ENCODE measurements at regions not wholly inside any gene's neighbourhood (a gene's known extent, or its start where the extent isn't known, plus 50 kb on each side); places are given as distances from the start of the nearest gene placed in this dataset.

GRCh38 chr11:80118073-80118472 lies 677.2 kb upstream of the TENM4 start:
- Histone ChIP-seq H3K79me2 (no peaks in the 10 kb centered on the region), H3K4me2 (no peak overlapping the region), H2AFZ (no peak overlapping the region), H4K20me1 (ENCODE audit: insufficient read depth, poor library complexity, severe bottlenecking) (no peaks in the 10 kb centered on the region), H3K4me3 (no peak overlapping the region), H3K9me2 (replicated peaks; ENCODE audit: insufficient read depth) (no peaks in the 10 kb centered on the region), H3K4me1 (ENCODE audit: insufficient read depth) (no peaks in the 10 kb centered on the region), H3K27me3 (no peaks in the 10 kb centered on the region), H3K36me3 (replicated peaks; ENCODE audit: insufficient read depth, low read depth) (no peaks in the 10 kb centered on the region), H3K9me3 (ENCODE audit: low read depth) (no peaks in the 10 kb centered on the region), H3K27ac (no peak overlapping the region)
- DNase-seq (ENCODE audit: low spot score) = no peak
- TF ChIP-seq CTCF (IDR thresholded peaks at IDR 0.05; ENCODE audit: poor library complexity) (no peak), EZH2 (IDR thresholded peaks at IDR 0.05; ENCODE audit: borderline replicate concordance) (no peak), EZH2phosphoT487 (IDR thresholded peaks at IDR 0.05; ENCODE audit: low read depth, severe bottlenecking, unreplicated experiment) (no peak)
- WGBS (ENCODE audit: low lambda C conversion rate, missing lambda C conversion rate) = 87% methylated on average over 2 of the region's 2 CpGs

GRCh38 chr11:80116796-80117195 lies 676.0 kb upstream of the TENM4 start:
- no peaks in the 10 kb centered on the region for H4K20me1 ChIP-seq (ENCODE audit: insufficient read depth, poor library complexity, severe bottlenecking)
- H3K79me2 ChIP-seq = no peaks in the 10 kb centered on the region
- no peak overlapping the region for H3K4me3 ChIP-seq
- no peaks in the 10 kb centered on the region for H3K9me2 ChIP-seq (replicated peaks; ENCODE audit: insufficient read depth)
- no peak for DNase-seq (ENCODE audit: low spot score)
- H3K9me3 ChIP-seq (ENCODE audit: low read depth) = no peaks in the 10 kb centered on the region
- no peaks in the 10 kb centered on the region for H3K27me3 ChIP-seq
- H3K4me2 ChIP-seq = no peak overlapping the region
- H3K36me3 ChIP-seq (replicated peaks; ENCODE audit: insufficient read depth, low read depth) = no peaks in the 10 kb centered on the region
- H2AFZ ChIP-seq = no peak overlapping the region
- 84% methylated on average over 3 of the region's 3 CpGs for WGBS (ENCODE audit: low lambda C conversion rate, missing lambda C conversion rate)
- H3K27ac ChIP-seq = no peak overlapping the region
- no peaks in the 10 kb centered on the region for H3K4me1 ChIP-seq (ENCODE audit: insufficient read depth)
- TF ChIP-seq EZH2phosphoT487 (IDR thresholded peaks at IDR 0.05; ENCODE audit: low read depth, severe bottlenecking, unreplicated experiment) (no peak), CTCF (IDR thresholded peaks at IDR 0.05; ENCODE audit: poor library complexity) (no peak), EZH2 (IDR thresholded peaks at IDR 0.05; ENCODE audit: borderline replicate concordance) (no peak)

GRCh38 chr11:80109652-80110051 lies 668.8 kb upstream of the TENM4 start:
- TF ChIP-seq CTCF (IDR thresholded peaks at IDR 0.05; ENCODE audit: poor library complexity) (no peak), EZH2phosphoT487 (IDR thresholded peaks at IDR 0.05; ENCODE audit: low read depth, severe bottlenecking, unreplicated experiment) (no peak), EZH2 (IDR thresholded peaks at IDR 0.05; ENCODE audit: borderline replicate concordance) (no peak)
- Histone ChIP-seq H3K27ac (no peak overlapping the region), H3K4me3 (no peak overlapping the region), H2AFZ (no peak overlapping the region), H3K36me3 (replicated peaks; ENCODE audit: insufficient read depth, low read depth) (no peaks in the 10 kb centered on the region), H3K9me2 (replicated peaks; ENCODE audit: insufficient read depth) (no peaks in the 10 kb centered on the region), H3K27me3 (no peaks in the 10 kb centered on the region), H3K4me1 (ENCODE audit: insufficient read depth) (no peaks in the 10 kb centered on the region), H3K4me2 (no peak overlapping the region), H4K20me1 (ENCODE audit: insufficient read depth, poor library complexity, severe bottlenecking) (no peaks in the 10 kb centered on the region), H3K79me2 (no peaks in the 10 kb centered on the region), H3K9me3 (ENCODE audit: low read depth) (no peaks in the 10 kb centered on the region)
- WGBS (ENCODE audit: low lambda C conversion rate, missing lambda C conversion rate) = 89% methylated on average over 4 of the region's 4 CpGs
- no peak for DNase-seq (ENCODE audit: low spot score)

- no peak overlapping the region for H3K4me3 ChIP-seq
- 86% methylated on average over 3 of the region's 3 CpGs for WGBS (ENCODE audit: low lambda C conversion rate, missing lambda C conversion rate)
- no peak for TF ChIP-seq CTCF (IDR thresholded peaks at IDR 0.05; ENCODE audit: poor library complexity)
- no peak for TF ChIP-seq EZH2phosphoT487 (IDR thresholded peaks at IDR 0.05; ENCODE audit: low read depth, severe bottlenecking, unreplicated experiment)
- TF ChIP-seq EZH2 (IDR thresholded peaks at IDR 0.05; ENCODE audit: borderline replicate concordance) = no peak
Measured at GRCh38 chr11:80109031-80109430, 668.2 kb upstream of the TENM4 start.

More at GRCh38 chr11:80109031-80109430, 668.2 kb upstream of the TENM4 start:
- DNase-seq (ENCODE audit: low spot score) = no peak
- Histone ChIP-seq H3K4me1 (ENCODE audit: insufficient read depth) (no peaks in the 10 kb centered on the region), H3K79me2 (no peaks in the 10 kb centered on the region), H4K20me1 (ENCODE audit: insufficient read depth, poor library complexity, severe bottlenecking) (no peaks in the 10 kb centered on the region), H3K27ac (no peak overlapping the region), H2AFZ (no peak overlapping the region), H3K4me2 (no peak overlapping the region), H3K27me3 (no peaks in the 10 kb centered on the region), H3K9me2 (replicated peaks; ENCODE audit: insufficient read depth) (no peaks in the 10 kb centered on the region), H3K9me3 (ENCODE audit: low read depth) (no peaks in the 10 kb centered on the region), H3K36me3 (replicated peaks; ENCODE audit: insufficient read depth, low read depth) (no peaks in the 10 kb centered on the region)
